ENCODE measurements at regions not wholly inside any gene's neighbourhood (a gene's known extent, or its start where the extent isn't known, plus 50 kb on each side); places are given as distances from the start of the nearest gene placed in this dataset.

DNA sequence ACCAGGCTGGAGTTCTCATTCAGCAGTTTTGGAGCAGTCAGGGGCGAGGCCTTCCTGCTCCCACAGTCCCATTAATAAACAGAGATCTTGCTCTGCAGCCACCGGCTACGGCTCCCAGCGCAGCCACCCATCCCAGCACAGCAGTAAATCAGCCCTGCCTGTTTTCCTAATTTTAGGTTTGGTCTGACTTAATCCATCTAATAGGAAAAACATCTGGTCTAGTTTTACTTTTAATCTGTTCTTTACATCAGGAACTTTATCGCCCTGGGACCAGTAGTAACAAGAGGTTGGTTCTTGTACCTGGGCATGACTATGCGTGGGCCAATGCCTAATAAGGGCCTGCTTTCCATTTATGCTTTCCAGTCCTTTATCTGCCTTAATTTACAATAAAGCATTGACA lies 264.0 kb upstream of the DPH6 start:
- Histone ChIP-seq H3K27ac (ENCODE audit: low read length) (no peak overlapping the region), H3K4me1 (ENCODE audit: insufficient read depth, low read length) (no peaks in the 10 kb centered on the region), H3K4me3 (ENCODE audit: low read length) (no peak overlapping the region), H3K36me3 (ENCODE audit: insufficient read depth, low read depth, low read length) (no peaks in the 10 kb centered on the region), H3K9ac (ENCODE audit: low read depth, low read length) (no peak overlapping the region), H3K27me3 (ENCODE audit: insufficient read depth, low read length) (no peaks in the 10 kb centered on the region), H3K9me3 (ENCODE audit: insufficient read depth, low read depth, low read length) (no peaks in the 10 kb centered on the region)

DNA sequence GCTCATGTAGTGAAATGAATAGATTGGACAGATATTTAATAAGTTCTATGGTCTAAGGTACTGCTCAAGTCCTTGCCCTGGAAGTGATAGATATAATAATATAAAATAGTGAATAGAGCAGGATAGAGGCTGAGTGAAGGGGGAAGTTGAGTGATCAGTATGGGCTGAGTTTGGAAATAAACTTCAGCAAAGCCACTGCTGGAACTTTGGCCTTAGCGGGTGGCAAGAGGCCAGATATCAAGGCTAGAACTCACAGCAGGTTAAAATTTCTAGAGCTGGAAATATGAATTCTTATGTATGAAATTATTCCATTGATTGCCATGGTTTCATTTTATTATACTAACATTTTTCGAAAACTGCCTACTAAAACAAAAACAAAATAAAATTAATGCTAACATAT lies 267.6 kb upstream of the DPH6 start:
- Histone ChIP-seq H3K4me3 (ENCODE audit: low read length) (no peak overlapping the region), H3K9me3 (ENCODE audit: insufficient read depth, low read depth, low read length) (no peaks in the 10 kb centered on the region), H3K36me3 (ENCODE audit: insufficient read depth, low read depth, low read length) (no peaks in the 10 kb centered on the region)

DNA sequence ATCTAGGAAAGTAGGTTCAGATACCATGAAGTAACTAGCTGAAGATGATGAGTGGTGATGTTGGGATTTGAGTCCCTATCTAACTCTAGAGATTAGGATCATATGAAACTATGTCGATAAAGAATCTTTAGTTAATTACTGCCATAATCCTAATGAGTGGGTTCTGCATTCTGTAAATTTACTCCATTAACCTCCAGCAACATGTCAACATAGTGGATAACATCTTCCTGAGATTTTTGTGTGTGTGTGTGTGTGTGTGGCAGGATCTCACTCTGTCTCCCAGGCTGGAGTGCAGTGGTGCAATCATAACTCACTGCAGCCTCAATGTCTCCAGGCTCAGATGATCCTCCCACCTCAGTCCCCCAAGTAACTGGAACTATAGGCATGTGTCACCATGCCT lies 272.9 kb upstream of the DPH6 start:
- Histone ChIP-seq H3K27me3 (ENCODE audit: insufficient read depth, low read length) (no peaks in the 10 kb centered on the region), H3K27ac (ENCODE audit: low read length) (no peak overlapping the region), H3K9ac (ENCODE audit: low read depth, low read length) (no peak overlapping the region), H3K9me3 (ENCODE audit: insufficient read depth, low read depth, low read length) (no peaks in the 10 kb centered on the region), H3K4me3 (ENCODE audit: low read length) (no peak overlapping the region), H3K36me3 (ENCODE audit: insufficient read depth, low read depth, low read length) (no peaks in the 10 kb centered on the region), H3K4me1 (ENCODE audit: insufficient read depth, low read length) (no peaks in the 10 kb centered on the region)

More for the DNA sequence above, 267.6 kb upstream of the DPH6 start:
- no peaks in the 10 kb centered on the region for H3K27me3 ChIP-seq (ENCODE audit: insufficient read depth, low read length)
- H3K9ac ChIP-seq (ENCODE audit: low read depth, low read length): no peak overlapping the region
- H3K4me1 ChIP-seq (ENCODE audit: insufficient read depth, low read length): no peaks in the 10 kb centered on the region
- H3K27ac ChIP-seq (ENCODE audit: low read length): no peak overlapping the region

DNA sequence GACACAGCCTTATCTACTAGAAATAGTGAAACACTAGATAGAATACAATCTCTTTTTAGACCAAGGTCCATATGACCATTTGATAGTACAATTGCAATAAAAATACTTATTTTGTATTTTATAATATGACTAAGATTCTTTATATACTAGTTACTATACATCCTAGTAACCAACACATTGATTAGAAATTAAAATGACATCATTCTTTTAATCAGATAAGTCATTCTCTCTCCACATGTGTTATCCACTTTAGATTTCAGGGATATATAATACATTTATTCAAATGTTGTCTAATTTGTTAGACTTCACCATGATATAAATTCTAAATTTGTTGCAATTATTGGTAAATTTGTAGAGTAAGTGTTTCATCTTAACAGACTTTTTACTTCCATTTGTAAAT lies 276.2 kb upstream of the DPH6 start:
- no peaks in the 10 kb centered on the region for H3K36me3 ChIP-seq (ENCODE audit: insufficient read depth, low read depth, low read length)
- no peak overlapping the region for H3K4me3 ChIP-seq (ENCODE audit: low read length)
- no peaks in the 10 kb centered on the region for H3K9me3 ChIP-seq (ENCODE audit: insufficient read depth, low read depth, low read length)
- H3K9ac ChIP-seq (ENCODE audit: low read depth, low read length): no peak overlapping the region
- H3K27me3 ChIP-seq (ENCODE audit: insufficient read depth, low read length): no peaks in the 10 kb centered on the region
- no peaks in the 10 kb centered on the region for H3K4me1 ChIP-seq (ENCODE audit: insufficient read depth, low read length)
- no peak overlapping the region for H3K27ac ChIP-seq (ENCODE audit: low read length)

GRCh38 chr15:35827141-35827540 lies 281.2 kb upstream of the DPH6 start:
- Histone ChIP-seq H3K36me3 (ENCODE audit: insufficient read depth, low read depth, low read length) (no peaks in the 10 kb centered on the region), H3K9me3 (ENCODE audit: insufficient read depth, low read depth, low read length) (no peaks in the 10 kb centered on the region), H3K27me3 (ENCODE audit: insufficient read depth, low read length) (no peaks in the 10 kb centered on the region)

DNA sequence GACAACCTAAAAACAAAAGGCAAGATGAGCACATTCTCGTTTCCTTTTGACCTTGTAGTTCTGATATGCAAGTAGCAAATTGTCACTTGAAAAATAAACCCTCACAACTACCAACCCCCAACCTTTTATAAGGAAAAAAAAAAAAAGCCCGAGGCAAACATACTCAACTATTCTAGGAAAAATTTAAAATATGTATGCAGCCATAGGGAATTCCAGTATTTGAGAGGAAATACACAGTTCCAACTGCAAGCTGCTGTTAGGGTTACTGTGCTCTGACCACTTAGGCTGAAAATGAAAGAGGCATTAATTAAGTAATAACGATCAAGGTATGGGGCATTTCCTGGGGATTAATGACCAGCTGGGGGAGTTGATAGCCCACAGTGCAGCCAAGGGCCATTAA lies 281.9 kb upstream of the DPH6 start:
- Histone ChIP-seq H3K4me3 (ENCODE audit: low read length) (no peak overlapping the region), H3K9me3 (ENCODE audit: insufficient read depth, low read depth, low read length) (no peaks in the 10 kb centered on the region), H3K27me3 (ENCODE audit: insufficient read depth, low read length) (no peaks in the 10 kb centered on the region), H3K4me1 (ENCODE audit: insufficient read depth, low read length) (0 out of 2 replicates have a peak, but pooled peaks cover 4% of the 10 kb centered on the region), H3K27ac (ENCODE audit: low read length) (no peak overlapping the region), H3K36me3 (ENCODE audit: insufficient read depth, low read depth, low read length) (no peaks in the 10 kb centered on the region), H3K9ac (ENCODE audit: low read depth, low read length) (no peak overlapping the region)

More at GRCh38 chr15:35827141-35827540, 281.2 kb upstream of the DPH6 start:
- Histone ChIP-seq H3K4me3 (ENCODE audit: low read length) (no peak overlapping the region), H3K9ac (ENCODE audit: low read depth, low read length) (no peak overlapping the region), H3K4me1 (ENCODE audit: insufficient read depth, low read length) (0 out of 2 replicates have a peak, but pooled peaks cover 4% of the 10 kb centered on the region), H3K27ac (ENCODE audit: low read length) (no peak overlapping the region)

DNA sequence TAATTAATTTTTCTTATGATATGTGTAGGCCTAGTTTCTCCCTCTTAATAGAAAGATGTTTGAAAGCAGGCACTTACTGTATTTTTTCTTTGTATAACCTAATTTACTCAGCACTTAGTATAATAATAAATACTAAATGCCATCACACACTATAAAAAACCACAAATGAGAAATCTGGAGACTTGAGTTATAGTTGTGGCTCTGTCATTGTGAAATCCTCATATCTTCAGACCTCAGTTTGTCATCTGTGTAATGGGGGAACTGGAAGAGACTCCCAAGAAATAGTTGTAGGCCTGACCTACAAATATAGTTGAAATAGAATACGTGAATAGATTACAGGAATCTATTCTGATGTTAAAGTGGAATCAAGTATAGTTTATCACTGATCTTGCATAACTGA lies 287.6 kb upstream of the DPH6 start:
- Histone ChIP-seq H3K36me3 (ENCODE audit: insufficient read depth, low read depth, low read length) (no peaks in the 10 kb centered on the region), H3K27me3 (ENCODE audit: insufficient read depth, low read length) (no peaks in the 10 kb centered on the region), H3K4me1 (ENCODE audit: insufficient read depth, low read length) (peaks cover 4% of the 10 kb centered on the region; the same call in 1 of the 2 replicates), H3K9me3 (ENCODE audit: insufficient read depth, low read depth, low read length) (no peaks in the 10 kb centered on the region), H3K9ac (ENCODE audit: low read depth, low read length) (no peak overlapping the region), H3K27ac (ENCODE audit: low read length) (no peak overlapping the region), H3K4me3 (ENCODE audit: low read length) (no peak overlapping the region)

DNA sequence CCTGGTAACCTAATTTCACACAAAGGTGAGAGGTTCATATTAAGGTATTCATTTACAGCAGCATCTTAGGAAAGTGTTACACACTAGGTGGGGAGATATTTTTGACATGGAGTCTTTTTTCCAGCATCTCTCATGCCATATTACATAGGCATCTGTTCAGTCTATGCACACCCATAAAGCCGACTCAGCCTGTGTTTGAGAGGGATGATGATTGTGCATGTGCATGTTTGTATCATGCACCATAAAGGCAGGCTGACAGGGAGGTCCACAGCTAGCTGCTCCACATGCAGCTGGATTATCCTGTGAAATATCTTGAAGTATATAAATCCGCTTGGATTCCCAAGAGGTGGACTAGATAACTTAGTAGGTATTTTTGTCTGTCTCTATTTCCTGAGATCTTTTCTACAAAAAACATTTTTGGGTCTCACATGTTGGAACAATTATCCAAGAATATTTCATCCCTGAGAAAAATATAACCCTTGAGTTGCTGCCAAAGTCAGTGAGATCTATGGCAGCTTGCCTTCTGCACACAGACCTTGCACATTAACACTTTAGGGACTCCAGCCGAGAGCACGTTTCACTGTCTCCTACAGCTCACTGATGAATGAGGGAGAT lies 288.4 kb upstream of the DPH6 start:
- H3K4me1 ChIP-seq (ENCODE audit: insufficient read depth, low read length): peaks cover 10% of the 10 kb centered on the region; the same call in 1 of the 2 replicates
- H3K36me3 ChIP-seq (ENCODE audit: insufficient read depth, low read depth, low read length): no peaks in the 10 kb centered on the region
- H3K9me3 ChIP-seq (ENCODE audit: insufficient read depth, low read depth, low read length): no peaks in the 10 kb centered on the region
- no peak overlapping the region for H3K4me3 ChIP-seq (ENCODE audit: low read length)
- no peaks in the 10 kb centered on the region for H3K27me3 ChIP-seq (ENCODE audit: insufficient read depth, low read length)
- H3K9ac ChIP-seq (ENCODE audit: low read depth, low read length): no peak overlapping the region
- H3K27ac ChIP-seq (ENCODE audit: low read length): no peak overlapping the region

DNA sequence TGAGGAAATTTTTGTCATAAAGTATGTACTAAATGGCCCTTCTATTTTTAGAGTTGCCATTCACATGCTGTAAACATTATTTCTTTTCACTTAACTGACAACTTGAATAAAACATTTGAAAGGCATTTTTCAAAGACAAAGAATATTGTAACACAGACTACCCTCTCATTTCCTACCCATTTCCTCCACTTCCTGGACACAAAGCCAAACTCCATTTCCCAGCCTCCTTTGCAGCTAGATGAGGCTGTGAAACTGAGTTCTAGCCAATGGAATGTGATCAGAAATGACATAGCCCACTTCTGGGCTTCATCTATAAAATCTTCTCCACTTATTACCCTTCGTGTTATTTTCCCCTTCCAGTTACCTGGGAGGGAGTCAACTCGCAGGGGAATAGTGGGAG lies 288.9 kb upstream of the DPH6 start:
- H3K27ac ChIP-seq (ENCODE audit: low read length): no peak overlapping the region
- no peaks in the 10 kb centered on the region for H3K36me3 ChIP-seq (ENCODE audit: insufficient read depth, low read depth, low read length)
- no peak overlapping the region for H3K9ac ChIP-seq (ENCODE audit: low read depth, low read length)
- H3K4me1 ChIP-seq (ENCODE audit: insufficient read depth, low read length): peaks cover 10% of the 10 kb centered on the region; the same call in 1 of the 2 replicates
- H3K9me3 ChIP-seq (ENCODE audit: insufficient read depth, low read depth, low read length): no peaks in the 10 kb centered on the region
- H3K4me3 ChIP-seq (ENCODE audit: low read length): no peak overlapping the region
- no peaks in the 10 kb centered on the region for H3K27me3 ChIP-seq (ENCODE audit: insufficient read depth, low read length)

- H3K27me3 ChIP-seq (ENCODE audit: insufficient read depth, low read length): no peaks in the 10 kb centered on the region
- peaks cover 10% of the 10 kb centered on the region; the same call in 1 of the 2 replicates for H3K4me1 ChIP-seq (ENCODE audit: insufficient read depth, low read length)
- no peak overlapping the region for H3K9ac ChIP-seq (ENCODE audit: low read depth, low read length)
- H3K36me3 ChIP-seq (ENCODE audit: insufficient read depth, low read depth, low read length): no peaks in the 10 kb centered on the region
- H3K9me3 ChIP-seq (ENCODE audit: insufficient read depth, low read depth, low read length): no peaks in the 10 kb centered on the region
- H3K4me3 ChIP-seq (ENCODE audit: low read length): no peak overlapping the region
- no peak overlapping the region for H3K27ac ChIP-seq (ENCODE audit: low read length)
Measured at GRCh38 chr15:35838424-35839111, 292.6 kb upstream of the DPH6 start.

DNA sequence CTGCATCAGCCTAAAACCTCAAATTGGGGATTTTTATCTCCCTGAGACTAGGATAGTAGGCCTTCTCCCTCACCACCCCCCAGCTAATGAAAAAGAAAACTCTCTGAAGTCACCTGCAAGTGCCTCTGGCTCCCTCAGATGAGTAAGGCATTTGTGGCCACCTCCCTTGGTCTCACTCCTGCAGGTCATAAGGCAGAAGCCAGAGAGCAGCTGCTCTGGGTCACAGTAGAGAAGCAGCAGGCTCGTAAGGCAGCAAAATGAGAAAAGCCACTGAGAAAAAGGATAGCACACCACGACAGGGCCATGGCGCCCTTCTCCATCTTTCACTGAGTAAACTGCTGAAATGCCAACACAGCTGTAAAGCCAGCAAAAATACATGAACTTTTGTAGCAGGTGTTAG lies 296.7 kb upstream of the DPH6 start:
- no peaks in the 10 kb centered on the region for H3K36me3 ChIP-seq (ENCODE audit: insufficient read depth, low read depth, low read length)
- peaks cover 10% of the 10 kb centered on the region; the same call in 1 of the 2 replicates for H3K4me1 ChIP-seq (ENCODE audit: insufficient read depth, low read length)
- H3K27me3 ChIP-seq (ENCODE audit: insufficient read depth, low read length): no peaks in the 10 kb centered on the region
- no peak overlapping the region for H3K4me3 ChIP-seq (ENCODE audit: low read length)
- no peak overlapping the region for H3K27ac ChIP-seq (ENCODE audit: low read length)
- H3K9ac ChIP-seq (ENCODE audit: low read depth, low read length): no peak overlapping the region
- no peaks in the 10 kb centered on the region for H3K9me3 ChIP-seq (ENCODE audit: insufficient read depth, low read depth, low read length)

GRCh38 chr15:35843498-35843897 lies 297.5 kb upstream of the DPH6 start:
- Histone ChIP-seq H3K27me3 (ENCODE audit: insufficient read depth, low read length) (no peaks in the 10 kb centered on the region), H3K9me3 (ENCODE audit: insufficient read depth, low read depth, low read length) (no peaks in the 10 kb centered on the region), H3K4me3 (ENCODE audit: low read length) (no peak overlapping the region), H3K27ac (ENCODE audit: low read length) (no peak overlapping the region), H3K36me3 (ENCODE audit: insufficient read depth, low read depth, low read length) (no peaks in the 10 kb centered on the region), H3K9ac (ENCODE audit: low read depth, low read length) (no peak overlapping the region), H3K4me1 (ENCODE audit: insufficient read depth, low read length) (peaks cover 7% of the 10 kb centered on the region; the same call in 1 of the 2 replicates)

Measured in iPS-20b (cell line).